ENCODE measurements at regions not wholly inside any gene's neighbourhood (a gene's known extent, or its start where the extent isn't known, plus 50 kb on each side); places are given as distances from the start of the nearest gene placed in this dataset.

DNA sequence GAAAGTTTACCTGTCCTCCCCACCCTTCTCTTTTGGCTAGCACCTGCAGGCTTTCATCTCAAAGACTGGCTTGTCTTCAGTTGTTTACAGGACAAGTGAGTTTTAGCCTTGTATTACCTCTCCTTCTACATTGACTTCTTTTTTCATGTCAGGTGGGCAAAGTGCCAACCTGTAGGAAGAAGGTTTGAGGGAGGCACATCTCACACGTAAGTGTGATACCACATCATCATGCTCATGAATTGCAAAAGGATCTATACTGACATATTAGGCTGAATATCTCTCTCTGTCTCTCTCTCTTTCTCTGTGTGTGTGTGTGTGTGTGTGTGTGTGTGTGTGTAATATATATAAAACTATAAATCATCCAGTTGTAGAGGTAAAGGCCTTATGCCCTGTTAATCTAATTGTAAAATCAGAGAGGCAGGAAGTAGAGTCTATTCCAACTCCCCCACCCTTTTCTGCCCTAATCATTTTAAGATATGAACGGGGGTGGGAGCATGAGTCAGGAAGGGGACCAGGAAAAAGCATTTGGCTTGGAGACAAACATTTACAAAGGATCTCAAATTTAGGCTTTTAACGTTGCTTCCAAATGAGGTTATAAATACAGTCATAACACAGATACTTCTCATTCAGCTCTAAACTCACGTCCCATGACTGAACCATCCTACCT, 107.0 kb upstream of the PFN2 start:
- TF ChIP-seq, protein P1, sequence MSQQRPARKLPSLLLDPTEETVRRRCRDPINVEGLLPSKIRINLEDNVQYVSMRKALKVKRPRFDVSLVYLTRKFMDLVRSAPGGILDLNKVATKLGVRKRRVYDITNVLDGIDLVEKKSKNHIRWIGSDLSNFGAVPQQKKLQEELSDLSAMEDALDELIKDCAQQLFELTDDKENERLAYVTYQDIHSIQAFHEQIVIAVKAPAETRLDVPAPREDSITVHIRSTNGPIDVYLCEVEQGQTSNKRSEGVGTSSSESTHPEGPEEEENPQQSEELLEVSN (IDR thresholded peaks at IDR 0.05): no peak
- TF ChIP-seq TEAD4 (IDR thresholded peaks at IDR 0.05; ENCODE audit: low read depth, low read length): no peak
- no peak for TF ChIP-seq NRF1 (IDR thresholded peaks at IDR 0.05; ENCODE audit: low read depth, low read length)
